ENCODE measurements at regions not wholly inside any gene's neighbourhood (a gene's known extent, or its start where the extent isn't known, plus 50 kb on each side); places are given as distances from the start of the nearest gene placed in this dataset.

- no peak overlapping the region for H2BK120ac ChIP-seq (ENCODE audit: low read depth, low read length, poor library complexity, severe bottlenecking)
- no peaks in the 10 kb centered on the region for H4K20me1 ChIP-seq (ENCODE audit: control insufficient read depth, insufficient read depth, insufficient read length)
- H3T11ph ChIP-seq (ENCODE audit: low read length): no peak overlapping the region
- no peak overlapping the region for H3K14ac ChIP-seq (ENCODE audit: insufficient read depth, low read length)
- Mint-ChIP-seq H3K36me3 (ENCODE audit: insufficient read depth in 1 of 3, low read depth in 3 of 3) (peaks cover 0 to 6% (median 0%) of the 10 kb centered on the region in 3 experiments; a peak in 2 of 7 replicates), H3K27ac (no peak overlapping the region), H3K9me3 (peaks cover 9 to 19% of the 10 kb centered on the region in 2 experiments; a peak in 4 of 5 replicates), H3K4me1 (0 out of 4 replicates have a peak, but pooled peaks cover 2 to 3% of the 10 kb centered on the region in 2 experiments), H3K27me3 (ENCODE audit: low read depth) (no peaks in the 10 kb centered on the region), H3K4me3 (no peak overlapping the region)
- no peak overlapping the region for H3K18ac ChIP-seq (ENCODE audit: insufficient read length, low read depth, low read length)
- no peak overlapping the region for H3K23ac ChIP-seq (ENCODE audit: insufficient read length, low read depth, low read length)
- no peaks in the 10 kb centered on the region for H3K27me3 ChIP-seq (ENCODE audit: insufficient read depth, low read length)
- no peak for DNase-seq
- H4K91ac ChIP-seq (ENCODE audit: insufficient read length, low read depth, low read length): no peak overlapping the region
- no peak overlapping the region for H3K4me2 ChIP-seq (ENCODE audit: insufficient read depth, insufficient read length, low read length)
- H3K79me1 ChIP-seq (ENCODE audit: insufficient read depth, low read depth, low read length, poor library complexity, severe bottlenecking): no peaks in the 10 kb centered on the region
- no peak overlapping the region for H4K8ac ChIP-seq (replicated peaks; ENCODE audit: insufficient read length, low read depth, low read length)
- TF ChIP-seq CTCF (conservative IDR thresholded peaks at IDR 0.05): no peak
- WGBS (ENCODE audit: extremely low coverage, insufficient read length, low lambda C conversion rate): no CpG with 5 or more reads among the region's 4 CpGs
- H3K9me3 ChIP-seq (ENCODE audit: control insufficient read depth, low read depth, low read length): no peaks in the 10 kb centered on the region
- H2BK20ac ChIP-seq (ENCODE audit: low read depth, low read length, poor library complexity, severe bottlenecking): no peak overlapping the region
- H2BK15ac ChIP-seq (ENCODE audit: low read depth, low read length): no peak overlapping the region
- H3K9ac ChIP-seq (ENCODE audit: extremely low read depth, insufficient read length, low read length): no peak overlapping the region
- H2BK12ac ChIP-seq (ENCODE audit: insufficient read length, low read depth, low read length): no peak overlapping the region
- no peak overlapping the region for H3K56ac ChIP-seq (ENCODE audit: insufficient read length, low read depth, low read length)
- H4K5ac ChIP-seq (ENCODE audit: insufficient read length, low read depth, low read length): no peak overlapping the region
- no peak overlapping the region for H2AFZ ChIP-seq (ENCODE audit: low read length)
- H3K23me2 ChIP-seq (ENCODE audit: insufficient read length, low read depth, low read length, poor library complexity, severe bottlenecking): no peaks in the 10 kb centered on the region
- no peaks in the 10 kb centered on the region for H3K4me1 ChIP-seq (ENCODE audit: insufficient read depth, low read length)
- H3K4ac ChIP-seq (ENCODE audit: low read depth, low read length): no peak overlapping the region
- no peak overlapping the region for H2AK5ac ChIP-seq (ENCODE audit: insufficient read length, low read length)
- H3K27ac ChIP-seq (ENCODE audit: insufficient read length, low read depth, low read length): no peak overlapping the region
- H2BK5ac ChIP-seq (ENCODE audit: insufficient read length, low read length): no peak overlapping the region
- H3K79me2 ChIP-seq (ENCODE audit: insufficient read depth, low read length): no peaks in the 10 kb centered on the region
These were observed 54.8 kb upstream of the SPON1 start for GRCh38 chr11:13907678-13908077.

Measured in H9 (cell line).